ENCODE measurements at regions not wholly inside any gene's neighbourhood (a gene's known extent, or its start where the extent isn't known, plus 50 kb on each side); places are given as distances from the start of the nearest gene placed in this dataset.

GRCh38 chr10:47239211-47239610 is 60.8 kb upstream of the GDF10 start:
- H3K27ac Mint-ChIP-seq (ENCODE audit: low read depth, unreplicated experiment): no peak overlapping the region
- H3K27me3 Mint-ChIP-seq (ENCODE audit: insufficient read depth, unreplicated experiment): no peaks in the 10 kb centered on the region
- no TSS peak for BruUV-seq (replicated peaks)
- no peak overlapping the region for H3K4me3 Mint-ChIP-seq (ENCODE audit: unreplicated experiment)
- H3K36me3 Mint-ChIP-seq (ENCODE audit: insufficient read depth, unreplicated experiment): no peaks in the 10 kb centered on the region
- ChIA-PET POLR2A (no interaction called here), CTCF (interaction anchor here (0.7 kb wide), 1 partner anchor 12 kb away, joined by 3 read pairs; no protein-coding TSS in a partner anchor)
- TF ChIP-seq CTCF (IDR thresholded peaks at IDR 0.05; ENCODE audit: unreplicated experiment): no peak
- DNase-seq (ENCODE audit: unreplicated experiment): no peak
- intact Hi-C loops (cut with micrococcal nuclease): no loop called here
- no peaks in the 10 kb centered on the region for H3K4me1 Mint-ChIP-seq (ENCODE audit: insufficient read depth, unreplicated experiment)
- no peaks in the 10 kb centered on the region for H3K9me3 Mint-ChIP-seq (ENCODE audit: unreplicated experiment)

DNA sequence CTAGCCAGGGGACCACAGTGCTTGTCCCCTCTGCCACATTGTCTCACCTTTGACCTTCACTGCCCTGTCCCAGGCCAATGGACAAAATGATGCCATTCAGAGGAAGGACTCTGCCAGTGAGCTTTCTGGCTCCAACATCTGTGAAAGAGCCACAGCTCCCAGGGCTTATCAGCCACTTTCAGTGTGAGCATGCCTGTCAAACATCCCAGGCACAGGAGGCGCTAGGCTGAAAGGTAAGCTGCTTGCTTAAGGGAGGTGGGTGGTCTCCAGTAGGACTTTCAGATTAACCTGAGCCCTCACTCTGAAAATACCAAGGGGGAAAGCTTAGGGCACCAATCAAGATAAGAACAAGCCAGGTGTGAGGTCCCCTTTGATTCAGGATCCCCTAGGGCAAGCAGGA is 59.8 kb upstream of the GDF10 start:
- DNase-seq (ENCODE audit: unreplicated experiment): no peak
- H3K9me3 Mint-ChIP-seq (ENCODE audit: unreplicated experiment): no peaks in the 10 kb centered on the region
- intact Hi-C loops (cut with micrococcal nuclease): no loop called here
- POLR2A ChIA-PET: no interaction called here
- BruUV-seq (replicated peaks): no TSS peak
- H3K27me3 Mint-ChIP-seq (ENCODE audit: insufficient read depth, unreplicated experiment): no peaks in the 10 kb centered on the region
- TF ChIP-seq CTCF (IDR thresholded peaks at IDR 0.05; ENCODE audit: unreplicated experiment): no peak
- CTCF ChIA-PET: no interaction called here
- H3K4me3 Mint-ChIP-seq (ENCODE audit: unreplicated experiment): no peak overlapping the region
- no peak overlapping the region for H3K27ac Mint-ChIP-seq (ENCODE audit: low read depth, unreplicated experiment)
- no peaks in the 10 kb centered on the region for H3K36me3 Mint-ChIP-seq (ENCODE audit: insufficient read depth, unreplicated experiment)
- no peaks in the 10 kb centered on the region for H3K4me1 Mint-ChIP-seq (ENCODE audit: insufficient read depth, unreplicated experiment)

GRCh38 chr10:47241256-47241655 is 58.7 kb upstream of the GDF10 start:
- DNase-seq (ENCODE audit: unreplicated experiment): no peak
- no peaks in the 10 kb centered on the region for H3K4me1 Mint-ChIP-seq (ENCODE audit: insufficient read depth, unreplicated experiment)
- no peak overlapping the region for H3K4me3 Mint-ChIP-seq (ENCODE audit: unreplicated experiment)
- no peaks in the 10 kb centered on the region for H3K36me3 Mint-ChIP-seq (ENCODE audit: insufficient read depth, unreplicated experiment)
- intact Hi-C loops (cut with micrococcal nuclease): no loop called here
- H3K27me3 Mint-ChIP-seq (ENCODE audit: insufficient read depth, unreplicated experiment): no peaks in the 10 kb centered on the region
- ChIA-PET POLR2A (no interaction called here), CTCF (interaction anchor here (0.7 to 1.8 kb wide), 2 partner anchors 14 to 193 kb away, joined by 3 to 7 read pairs; no protein-coding TSS in a partner anchor)
- no peak overlapping the region for H3K27ac Mint-ChIP-seq (ENCODE audit: low read depth, unreplicated experiment)
- H3K9me3 Mint-ChIP-seq (ENCODE audit: unreplicated experiment): no peaks in the 10 kb centered on the region
- no peak for TF ChIP-seq CTCF (IDR thresholded peaks at IDR 0.05; ENCODE audit: unreplicated experiment)
- BruUV-seq (replicated peaks): no TSS peak

GRCh38 chr10:47241946-47242867 is 57.8 kb upstream of the GDF10 start:
- H3K9me3 Mint-ChIP-seq (ENCODE audit: unreplicated experiment): no peaks in the 10 kb centered on the region
- H3K36me3 Mint-ChIP-seq (ENCODE audit: insufficient read depth, unreplicated experiment): no peaks in the 10 kb centered on the region
- ChIA-PET POLR2A (no interaction called here), CTCF (interaction anchor here (0.6 to 1.8 kb wide), 2 partner anchors 26 to 194 kb away, joined by 3 to 7 read pairs; no protein-coding TSS in a partner anchor)
- TF ChIP-seq CTCF (IDR thresholded peaks at IDR 0.05; ENCODE audit: unreplicated experiment): no peak
- BruUV-seq (replicated peaks): no TSS peak
- intact Hi-C loops (cut with micrococcal nuclease): no loop called here
- H3K4me1 Mint-ChIP-seq (ENCODE audit: insufficient read depth, unreplicated experiment): no peaks in the 10 kb centered on the region
- no peak for DNase-seq (ENCODE audit: unreplicated experiment)
- no peaks in the 10 kb centered on the region for H3K27me3 Mint-ChIP-seq (ENCODE audit: insufficient read depth, unreplicated experiment)
- H3K27ac Mint-ChIP-seq (ENCODE audit: low read depth, unreplicated experiment): no peak overlapping the region
- no peak overlapping the region for H3K4me3 Mint-ChIP-seq (ENCODE audit: unreplicated experiment)
